Stimulated activated CD4-positive, alpha-beta T cell treated with anti-CD3 and anti-CD28 coated beads, Interleukin-12 subunit alpha, Interleukin-12 subunit beta, amount 100 ng/mL, for 4 hours (primary cell): ENCODE measurements at regions not wholly inside any gene's neighbourhood (a gene's known extent, or its start where the extent isn't known, plus 50 kb on each side); places are given as distances from the start of the nearest gene placed in this dataset.
"Not testable (repeated sequence)": the region's sequence is repeated elsewhere in the genome, so short reads cannot be mapped to it uniquely, and the experiment has no call there.

Experiments used
- DNase-seq: peaks from one replicate; pipeline ENCODE4 v3.0.0-alpha.2; 2020

DNA sequence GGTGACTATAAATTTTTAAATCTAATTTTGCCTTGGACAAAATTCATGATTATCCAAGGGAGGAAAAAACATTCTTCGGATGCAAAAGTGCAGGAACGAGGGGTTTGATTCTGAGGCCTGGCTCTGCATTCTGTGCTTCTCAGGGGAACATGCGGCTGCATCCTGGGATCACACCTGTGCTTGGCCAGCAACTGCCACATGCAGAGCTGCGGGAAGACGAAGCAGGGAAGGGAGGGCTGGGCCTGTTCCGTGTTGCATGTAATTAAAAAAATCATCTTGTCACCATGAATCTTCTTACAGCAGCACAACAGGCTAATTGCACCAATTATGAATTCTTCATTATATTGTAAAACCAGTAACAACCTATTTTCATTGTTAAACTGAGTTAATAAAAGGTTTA, 158.0 kb upstream of the ALKAL2 start:
- DNase-seq = no peak

DNA sequence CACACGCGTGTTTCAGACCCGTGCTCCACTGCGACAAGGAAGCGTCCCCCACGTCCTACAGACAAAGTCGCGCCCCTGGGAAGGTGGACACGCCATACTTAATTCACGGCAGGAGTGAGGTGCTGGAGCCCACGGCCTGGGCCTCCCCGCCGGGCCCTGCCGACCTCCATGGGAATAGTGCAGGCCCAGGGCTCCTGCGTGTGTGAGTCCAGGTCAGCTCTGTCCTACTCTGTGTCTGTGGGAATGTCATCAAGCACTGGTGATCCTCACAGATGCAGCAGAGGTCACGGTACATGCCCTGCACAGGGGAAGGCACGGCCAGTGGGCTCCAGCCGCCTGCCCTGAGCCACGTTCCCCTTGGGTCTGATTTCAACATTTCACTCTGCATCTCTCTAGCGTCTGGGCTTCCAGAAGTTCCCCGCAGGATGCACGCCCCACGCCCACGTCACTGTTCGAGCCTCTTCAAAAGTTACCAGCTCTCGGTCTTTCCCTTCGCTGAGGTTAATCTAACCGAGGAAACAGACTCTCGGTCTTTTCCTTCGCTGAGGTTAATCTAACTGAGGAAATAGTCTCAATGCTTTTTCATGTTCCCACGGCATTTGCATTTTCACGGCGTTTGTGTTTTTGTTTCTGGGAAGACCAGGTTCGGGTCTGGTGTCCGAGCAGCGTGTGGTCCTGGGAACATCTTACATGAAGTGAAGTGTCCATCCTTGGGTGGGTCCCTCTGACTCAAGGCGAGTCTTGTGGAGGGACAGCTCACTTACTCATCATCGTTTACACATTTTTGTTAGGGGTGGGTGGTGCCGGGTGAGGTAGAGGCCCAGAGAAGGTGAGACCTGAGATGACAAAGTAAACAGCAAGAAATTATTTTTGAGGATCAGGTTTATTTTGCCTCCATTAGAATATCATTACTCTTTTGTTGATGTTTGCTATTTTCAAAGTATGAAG, 157.3 kb upstream of the ALKAL2 start:
- no peak for DNase-seq

DNA sequence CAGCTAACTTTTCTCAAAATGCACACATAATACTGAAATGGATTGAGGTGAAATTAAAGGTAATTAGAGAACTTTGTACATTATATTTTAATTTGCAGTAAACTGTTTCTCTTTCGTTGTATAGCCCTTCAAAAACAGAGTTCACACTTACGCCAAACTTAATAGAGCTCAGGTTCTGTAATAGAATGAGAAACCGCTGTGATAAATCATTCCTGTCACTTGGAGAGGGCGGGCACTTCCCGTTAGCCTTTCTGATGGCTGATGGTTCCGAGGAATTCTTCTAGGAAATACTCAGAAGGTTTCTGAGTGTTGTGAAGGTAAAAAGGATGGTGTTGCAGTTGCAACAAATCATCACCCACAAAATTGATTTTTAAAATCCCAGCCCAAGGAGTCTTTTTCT, 155.8 kb upstream of the ALKAL2 start:
- no peak for DNase-seq

DNA sequence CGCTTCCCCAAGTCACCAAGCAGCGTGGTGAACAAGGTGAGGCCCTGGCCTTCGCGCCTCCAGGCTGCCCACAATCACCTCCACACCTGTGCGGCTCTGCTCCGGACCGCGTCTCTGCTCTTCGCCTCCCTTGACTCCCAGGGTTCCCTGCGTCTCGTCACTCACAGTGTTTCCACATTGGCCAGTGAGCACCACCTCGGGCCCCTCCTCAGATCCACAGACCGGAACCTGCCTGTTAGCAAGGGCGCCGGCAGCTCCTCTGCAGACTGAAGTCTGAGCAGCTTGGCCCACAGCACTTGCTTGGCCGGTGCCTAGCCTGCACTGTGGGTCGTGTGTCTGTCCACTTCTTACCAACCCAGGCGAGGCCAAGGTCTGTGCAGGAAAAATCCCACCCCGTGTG, 155.3 kb upstream of the ALKAL2 start:
- DNase-seq = no peak

DNA sequence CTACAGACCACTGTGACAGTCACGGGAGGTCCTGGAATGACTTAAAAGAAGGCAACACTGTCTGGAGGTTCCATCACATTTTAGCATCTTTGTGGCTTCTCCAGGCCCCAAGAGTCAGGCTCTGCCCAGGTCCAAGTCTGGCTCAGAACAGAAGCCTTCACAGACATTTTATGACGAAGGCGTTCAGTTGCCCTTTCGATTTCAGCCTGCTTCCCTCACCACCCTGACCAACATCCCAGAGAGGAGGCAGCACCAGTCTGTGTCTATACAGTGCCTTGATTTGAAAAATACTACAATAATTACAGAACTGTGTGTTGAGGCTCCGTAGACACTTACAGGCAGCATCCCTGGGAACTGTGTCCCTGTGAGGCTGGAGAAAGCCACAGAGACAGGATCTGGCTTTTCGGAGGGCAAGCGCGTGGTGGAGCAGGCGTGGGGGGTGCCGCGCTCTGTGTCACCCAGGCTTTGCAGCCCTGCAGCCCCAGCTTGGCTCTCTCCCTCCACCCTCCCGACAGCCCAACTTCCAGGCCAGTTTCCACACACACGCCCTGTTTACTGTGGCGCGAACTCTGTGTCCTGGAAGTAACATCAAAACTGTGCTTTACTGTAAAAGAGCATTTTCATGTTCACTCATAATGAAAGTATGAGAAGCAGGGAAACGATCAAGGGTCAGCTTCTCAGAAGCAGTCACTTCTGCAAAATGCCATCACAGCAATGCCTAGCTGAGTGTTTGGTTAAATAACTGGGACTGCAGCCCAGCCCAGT, 153.5 kb upstream of the ALKAL2 start:
- DNase-seq = no peak

DNA sequence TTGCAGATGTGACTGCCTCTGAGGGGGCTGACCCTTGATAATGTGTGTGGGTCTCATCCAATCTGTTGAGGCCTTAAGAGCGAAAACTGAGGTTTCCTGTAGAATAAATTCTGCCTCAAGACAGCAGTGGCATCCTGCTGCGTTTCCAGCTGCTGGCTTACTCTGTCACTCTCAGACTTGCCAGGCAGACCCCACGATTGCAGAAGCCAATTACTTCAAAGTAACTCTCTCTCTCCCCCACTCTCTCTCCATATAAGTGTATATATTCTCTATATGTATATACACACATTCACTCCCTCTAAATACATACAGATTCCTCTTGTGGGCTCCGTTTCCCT, 152.5 kb upstream of the ALKAL2 start:
- DNase-seq = no peak

DNA sequence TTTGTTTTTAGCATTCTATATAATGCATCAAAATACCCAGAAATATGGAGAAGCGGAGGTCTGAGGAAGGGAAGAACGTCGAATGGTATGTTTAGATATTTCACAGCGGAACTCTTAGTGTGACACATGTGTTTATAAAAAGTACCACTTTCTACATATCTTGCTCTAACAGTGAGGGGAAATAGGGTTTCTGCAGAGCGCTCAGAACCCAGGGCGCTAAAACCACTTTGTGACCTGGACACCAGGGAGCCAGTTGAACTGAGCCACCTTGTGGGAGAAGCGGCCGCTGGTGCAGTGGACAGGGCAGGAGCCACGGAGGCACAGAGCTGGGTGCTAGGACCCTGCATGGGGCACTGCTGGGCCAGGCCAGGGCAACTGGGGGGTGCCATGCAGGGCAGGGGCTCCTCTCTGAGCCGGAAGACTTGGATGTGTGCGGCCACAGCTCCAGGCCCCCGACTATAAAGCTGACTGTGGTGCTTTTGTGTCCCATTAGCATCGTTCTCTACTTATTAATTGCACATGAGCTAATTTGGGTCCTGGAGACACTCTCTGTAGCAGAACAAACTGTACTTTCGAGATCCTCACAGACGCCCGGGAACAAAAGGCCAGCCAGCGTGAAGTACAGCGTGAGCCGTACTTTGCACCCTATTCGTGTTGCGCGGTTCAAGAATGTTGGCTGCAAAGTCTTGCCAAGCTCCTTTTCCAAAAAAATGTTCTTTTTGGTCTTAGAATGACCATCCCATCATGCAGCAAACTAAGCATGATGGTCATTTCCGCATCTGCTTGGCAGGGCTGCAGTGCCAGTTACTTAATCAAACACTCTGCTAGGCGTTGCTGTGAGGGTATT, 151.9 kb upstream of the ALKAL2 start:
- DNase-seq = no peak

DNA sequence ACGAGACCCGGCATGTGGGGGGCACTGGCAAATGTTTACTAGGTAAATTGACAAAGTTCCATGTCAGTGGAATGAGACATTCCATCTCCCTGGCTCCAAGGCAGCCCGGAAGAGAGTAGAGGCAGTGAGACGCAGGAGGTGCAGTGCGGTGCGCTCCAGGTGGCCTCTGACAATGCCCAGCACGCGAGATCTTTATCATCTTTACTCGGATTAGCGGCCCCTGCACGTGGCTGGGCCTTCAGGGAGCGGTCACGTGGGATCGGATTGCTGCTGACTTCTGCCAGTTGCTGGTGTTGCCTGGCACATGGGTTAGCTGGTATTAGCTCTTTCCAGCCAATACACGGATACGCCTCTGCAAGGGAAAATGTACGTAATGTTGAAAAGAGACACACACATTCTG, 151.2 kb upstream of the ALKAL2 start:
- DNase-seq = no peak

DNA sequence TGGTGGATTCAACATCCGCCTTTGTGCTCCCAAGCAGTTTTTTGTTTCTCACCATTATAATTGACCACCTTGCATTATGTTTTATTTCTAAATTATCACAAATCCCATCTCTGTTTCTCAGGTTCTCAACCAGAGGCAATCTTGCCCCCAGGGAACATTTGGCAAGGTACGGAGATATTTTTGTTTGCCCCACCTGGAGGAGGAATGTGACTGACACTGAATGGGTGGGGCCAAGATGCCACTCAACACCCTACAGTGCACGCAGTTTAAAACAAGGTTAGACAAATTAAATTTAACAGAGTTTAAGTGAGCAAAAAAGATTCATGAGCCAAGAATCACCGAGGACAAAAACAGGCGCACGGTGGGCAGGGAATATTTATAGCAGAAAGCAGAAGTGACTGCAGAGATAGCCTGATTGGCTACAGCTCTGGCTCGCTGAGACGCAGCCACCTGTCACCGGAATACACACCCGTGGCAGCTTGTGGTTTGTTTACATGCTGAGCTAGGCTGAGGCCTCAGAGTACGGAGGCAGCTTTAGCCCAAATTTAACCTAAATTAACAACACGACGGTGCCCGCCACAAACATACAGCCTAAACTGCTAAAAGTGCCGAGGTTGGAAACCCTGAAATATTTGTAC, 150.0 kb upstream of the ALKAL2 start:
- DNase-seq = no peak

DNA sequence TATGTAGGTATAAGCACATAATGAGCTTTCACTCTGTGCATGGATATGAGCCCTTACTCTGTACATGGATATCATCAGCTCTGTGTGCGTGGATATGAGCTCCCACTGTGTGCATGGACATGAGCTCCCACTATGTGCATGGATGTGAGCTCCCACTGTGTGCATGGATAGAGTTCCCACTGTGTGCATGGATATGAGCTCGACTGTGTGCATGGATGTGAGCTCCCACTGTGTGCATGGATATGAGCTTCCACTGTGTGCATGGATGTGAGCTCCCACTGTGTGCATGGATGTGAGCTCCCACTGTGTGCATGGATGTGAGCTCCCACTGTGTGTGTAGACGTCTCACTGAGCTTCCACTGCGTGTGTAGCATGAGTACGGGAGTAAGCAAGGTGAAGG, 149.3 kb upstream of the ALKAL2 start:
- no peak for DNase-seq

DNA sequence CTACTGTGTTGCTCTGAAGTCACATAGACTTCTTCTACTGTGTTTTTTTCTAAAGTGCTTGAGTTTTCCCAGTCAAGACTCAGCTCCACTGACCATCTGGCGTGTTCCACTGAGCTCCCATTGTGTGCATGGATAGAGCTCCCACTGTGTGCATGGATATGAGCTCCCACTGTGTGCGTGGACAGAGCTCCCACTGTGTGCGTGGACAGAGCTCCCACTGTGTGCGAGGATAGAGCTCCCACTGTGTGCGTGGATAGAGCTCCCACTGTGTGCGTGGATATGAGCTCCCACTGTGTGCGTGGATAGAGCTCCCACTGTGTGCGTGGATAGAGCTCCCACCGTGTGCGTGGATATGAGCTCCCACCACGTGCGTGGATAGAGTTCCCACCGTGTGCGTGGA, 148.3 kb upstream of the ALKAL2 start:
- DNase-seq = no peak

DNA sequence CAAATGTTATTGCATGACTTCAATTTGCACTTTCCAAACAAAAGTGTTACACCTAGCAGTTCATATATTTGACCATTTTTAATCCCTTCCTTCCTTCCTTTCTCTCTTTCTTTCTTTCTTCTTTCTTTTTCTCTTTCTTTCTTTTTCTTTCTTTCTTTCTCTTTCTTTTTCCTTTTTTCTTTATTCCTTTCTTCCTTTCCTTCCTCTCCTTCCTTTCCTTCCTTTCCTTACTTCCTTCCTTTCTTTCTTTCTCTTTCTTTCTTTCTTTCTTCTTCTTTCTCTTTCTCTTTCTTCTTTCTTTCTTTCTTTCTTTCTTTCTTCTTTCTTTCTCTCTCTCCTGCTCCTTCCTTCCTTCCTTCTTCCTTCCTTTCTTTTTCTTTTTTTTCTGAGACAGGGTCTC, 146.7 kb upstream of the ALKAL2 start:
- DNase-seq = no peak

DNA sequence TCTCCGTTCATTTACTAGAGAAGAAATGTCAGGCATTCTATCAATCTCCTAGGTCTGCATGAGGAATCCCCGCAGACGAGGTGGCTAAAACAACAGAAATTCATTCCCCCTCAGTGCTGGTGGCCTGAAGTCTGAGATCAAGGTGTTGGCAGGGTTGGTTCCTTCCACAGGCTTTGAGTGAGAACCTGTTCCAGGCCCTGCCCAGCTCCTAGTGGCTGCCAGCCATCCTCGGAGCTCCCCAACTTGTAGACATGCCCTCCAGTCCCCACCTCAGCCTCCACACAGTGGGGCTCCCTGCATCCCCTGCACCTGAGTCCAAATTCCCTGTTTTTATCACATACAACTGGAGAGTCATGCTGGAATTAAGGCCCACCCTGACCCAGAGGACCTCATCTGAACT, 145.3 kb upstream of the ALKAL2 start:
- no peak for DNase-seq

DNA sequence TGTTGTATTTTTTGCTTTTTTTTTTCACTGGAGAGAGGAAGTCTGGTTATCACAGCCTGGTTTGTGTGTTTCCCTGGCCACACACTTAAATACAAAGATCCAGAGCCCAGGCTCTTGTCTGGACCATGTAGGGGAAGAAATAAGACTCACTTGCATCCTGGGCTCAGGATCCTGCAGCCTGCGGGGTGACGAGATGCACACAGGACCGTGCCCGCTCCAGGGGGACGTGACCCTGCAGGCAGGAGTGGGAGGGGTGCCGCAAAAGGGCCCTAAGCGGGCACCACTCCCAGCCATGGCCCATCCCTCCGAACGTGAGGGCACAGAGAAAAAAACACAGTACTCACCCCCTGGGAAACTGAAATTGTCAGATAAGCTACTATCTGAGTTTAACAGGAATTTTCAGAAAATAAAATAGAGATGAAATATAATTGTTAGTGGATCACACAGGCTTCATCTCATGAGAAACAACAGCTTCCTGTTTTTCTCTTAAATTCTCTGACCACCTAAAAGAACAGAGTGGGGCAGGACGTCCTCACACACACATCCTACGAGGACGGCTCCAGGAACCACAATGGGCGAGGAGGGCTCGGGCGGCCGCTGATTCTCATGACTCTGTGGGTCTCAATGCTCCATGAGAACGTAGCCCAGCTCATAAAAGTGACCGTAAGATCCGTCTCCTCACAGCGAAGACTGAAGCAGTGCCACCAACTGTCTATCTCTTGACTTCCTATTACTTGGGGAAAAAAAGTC, 142.6 kb upstream of the ALKAL2 start:
- no peak for DNase-seq

DNA sequence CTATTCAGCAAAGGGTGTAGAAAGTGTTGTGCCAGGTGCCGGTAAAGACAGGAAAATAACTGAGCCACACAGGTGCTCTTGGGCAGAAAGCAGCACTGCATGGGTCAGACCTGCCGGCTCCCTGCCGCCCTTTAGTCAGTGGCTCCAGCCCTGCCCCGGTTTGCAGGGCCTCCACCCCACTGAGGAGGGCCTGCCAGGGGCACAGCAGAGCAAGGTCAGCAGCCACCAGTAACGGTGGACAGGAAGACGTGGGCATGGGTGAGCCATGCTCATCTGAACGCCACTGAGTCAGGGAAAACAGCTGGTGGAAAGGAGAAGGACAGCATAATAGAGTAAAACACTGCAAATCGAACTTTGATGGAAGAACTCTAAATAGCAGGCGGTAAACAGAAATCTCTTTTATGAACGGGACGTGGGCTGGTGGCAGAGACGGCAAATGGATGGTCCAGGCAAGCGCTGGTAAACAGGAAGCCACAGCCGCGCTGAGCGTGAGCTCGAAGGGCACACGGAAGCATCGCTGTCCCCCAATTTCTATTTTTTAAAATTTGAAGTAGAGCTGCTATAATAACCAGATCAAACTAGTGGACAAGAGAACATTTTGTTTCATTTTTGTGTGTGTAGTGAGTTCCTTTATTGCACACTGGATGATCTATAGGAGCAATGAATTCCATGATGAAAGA, 141.8 kb upstream of the ALKAL2 start:
- no peak for DNase-seq

DNA sequence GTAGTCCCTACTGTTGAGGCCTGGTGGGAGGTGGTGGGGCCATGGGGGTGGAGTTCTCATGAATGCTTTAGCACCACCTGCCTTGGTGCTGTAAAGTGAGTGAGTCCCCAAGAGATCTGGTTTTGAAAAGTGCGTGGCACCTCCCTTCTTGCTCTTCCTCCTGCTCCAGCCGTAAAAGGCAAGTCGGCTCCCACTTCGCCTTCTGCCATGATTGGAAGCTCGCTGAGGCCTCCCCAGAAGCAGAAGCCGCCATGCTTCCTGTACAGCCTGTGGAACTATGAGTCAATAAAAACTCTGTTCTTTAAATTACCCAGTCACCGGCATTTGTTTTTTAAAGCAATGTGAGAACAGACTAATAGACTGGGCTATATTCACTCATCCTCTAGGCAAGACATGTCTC, 141.3 kb upstream of the ALKAL2 start:
- DNase-seq = no peak

DNA sequence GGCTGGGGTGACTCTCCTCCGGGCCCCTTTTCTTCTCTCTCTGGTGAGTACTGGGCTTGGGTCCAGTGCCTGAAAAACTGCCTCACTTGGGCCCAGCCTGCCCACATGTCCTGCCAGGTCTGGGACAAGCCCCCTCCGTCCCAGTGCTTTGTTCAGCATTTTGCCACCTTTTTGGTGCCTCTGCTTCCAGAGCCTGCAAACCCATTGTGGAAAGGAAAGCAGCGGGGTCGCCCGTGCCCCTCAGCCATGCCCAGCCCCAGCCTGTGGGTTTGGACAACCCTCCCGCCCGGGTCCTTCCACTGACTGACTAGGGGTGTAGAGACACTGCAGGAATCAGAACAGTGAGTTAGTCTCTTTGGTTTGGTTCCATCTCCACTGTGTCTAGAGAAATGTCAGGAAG, 140.7 kb upstream of the ALKAL2 start:
- no peak for DNase-seq

DNA sequence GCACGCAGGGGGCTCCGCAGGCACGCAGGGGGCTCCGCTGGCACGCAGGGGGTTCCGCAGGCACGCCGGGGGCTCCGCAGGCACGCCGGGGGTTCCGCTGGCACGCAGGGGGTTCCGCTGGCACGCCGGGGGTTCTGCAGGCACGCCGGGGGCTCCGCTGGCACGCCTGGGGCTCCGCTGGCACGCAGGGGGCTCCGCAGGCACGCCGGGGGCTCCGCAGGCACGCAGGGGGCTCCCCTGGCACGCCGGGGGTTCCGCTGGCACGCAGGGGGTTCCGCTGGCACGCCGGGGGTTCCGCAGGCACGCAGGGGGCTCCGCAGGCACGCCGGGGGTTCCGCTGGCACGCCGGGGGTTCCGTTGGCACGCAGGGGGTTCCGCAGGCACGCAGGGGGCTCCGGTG, 138.8 kb upstream of the ALKAL2 start:
- DNase-seq = not testable (repeated sequence)

DNA sequence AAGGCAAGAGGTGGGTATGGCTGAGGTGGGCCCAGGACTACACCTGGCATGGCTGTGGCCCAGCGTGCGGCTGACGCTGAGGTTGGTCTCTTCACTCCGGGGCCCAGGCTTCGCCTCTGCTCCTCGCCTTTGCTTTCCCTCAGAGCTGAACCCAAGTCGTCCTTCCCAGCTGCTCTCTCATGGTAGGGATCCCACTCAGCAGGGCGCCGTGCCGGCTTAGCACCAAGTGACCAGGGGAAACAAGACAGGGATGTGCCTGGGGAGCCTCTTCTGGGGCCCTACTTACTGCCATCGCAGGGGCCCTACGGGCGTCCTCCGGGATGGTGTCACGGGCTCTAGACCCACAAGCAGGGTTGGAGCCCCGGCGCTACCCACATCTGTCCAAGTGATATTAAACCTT, 138.1 kb upstream of the ALKAL2 start:
- DNase-seq = no peak

DNA sequence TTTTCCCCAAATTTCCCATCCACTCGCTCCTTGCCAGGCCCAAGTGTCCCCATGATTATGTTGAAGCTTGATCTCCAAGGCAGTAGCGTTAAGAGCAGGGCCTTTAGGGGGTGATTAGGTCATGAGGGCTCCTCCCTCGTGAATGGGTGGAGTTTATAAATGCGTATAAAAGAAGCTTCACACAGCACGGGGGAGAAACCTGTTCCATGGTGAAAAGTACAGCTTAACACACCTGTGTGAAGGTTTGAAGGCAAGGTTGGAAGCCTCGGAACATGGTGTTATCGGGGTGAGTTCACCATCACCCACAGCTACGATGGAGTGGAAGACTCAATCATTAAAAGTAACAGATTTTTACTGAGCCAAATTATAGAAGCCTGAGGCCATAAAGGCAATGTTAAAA, 137.4 kb upstream of the ALKAL2 start:
- DNase-seq = no peak

DNA sequence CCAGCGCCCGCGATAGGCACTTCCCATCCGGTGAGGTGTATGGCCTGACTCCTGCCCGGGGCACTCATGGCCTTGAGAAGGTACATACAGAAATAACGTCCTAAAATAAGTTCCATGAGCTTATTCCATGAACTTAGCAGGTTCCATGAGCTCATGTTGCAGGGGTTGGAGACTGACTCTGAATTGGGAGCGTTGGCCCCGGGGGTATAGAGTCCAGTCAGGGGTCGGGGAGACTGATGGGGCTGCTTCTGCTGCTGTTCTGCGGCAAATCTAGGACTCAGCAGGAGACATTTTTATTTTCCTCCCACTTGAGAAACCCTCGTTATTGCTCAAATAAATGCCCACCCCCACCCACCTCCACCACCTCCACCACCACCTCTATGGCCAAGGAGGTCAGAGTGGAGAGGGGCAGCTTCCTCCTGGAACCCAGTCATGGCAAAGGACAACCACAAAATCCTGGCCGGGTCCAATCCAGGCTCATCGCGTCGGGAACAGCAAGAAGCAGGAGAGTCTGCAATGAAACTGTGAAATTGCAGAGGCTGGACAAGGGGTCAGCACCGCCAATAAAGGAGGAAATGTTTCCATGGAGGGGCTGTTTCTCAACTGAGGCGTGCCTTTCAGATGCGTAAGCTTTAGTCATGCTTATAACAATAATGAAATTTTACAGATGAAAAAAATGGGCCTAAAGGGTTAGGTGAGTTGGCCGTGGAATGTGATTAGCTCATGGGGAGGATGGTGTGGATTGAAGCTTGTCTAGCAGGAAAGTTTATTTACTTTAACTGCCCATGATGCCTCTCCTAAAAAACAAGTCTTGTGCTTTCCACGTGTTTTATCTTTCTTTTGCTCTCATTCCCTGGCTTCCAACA, 136.6 kb upstream of the ALKAL2 start:
- no peak for DNase-seq
